ENCODE measurements at regions not wholly inside any gene's neighbourhood (a gene's known extent, or its start where the extent isn't known, plus 50 kb on each side); places are given as distances from the start of the nearest gene placed in this dataset.

GRCh38 chr7:22588351-22588750 lies 88.4 kb upstream of the STEAP1B start:
- no peaks in the 10 kb centered on the region for H3K9me3 Mint-ChIP-seq (ENCODE audit: insufficient read depth)
- Histone ChIP-seq H3K4me3 (ENCODE audit: control extremely low read depth in 1 of 5, extremely low read depth in 1 of 5, insufficient read depth in 1 of 5, low read depth in 2 of 5, low read length in 4 of 5) (no peak overlapping the region), H3K79me2 (ENCODE audit: control insufficient read depth, insufficient read depth, low read length) (no peaks in the 10 kb centered on the region), H3K4me2 (replicated peaks; ENCODE audit: low read depth, low read length, poor library complexity, severe bottlenecking) (peak overlapping the region; percentile 6), H3K27ac (ENCODE audit: low read length in 2 of 2) (no peak overlapping the region), H3K4me1 (ENCODE audit: control insufficient read depth in 2 of 2, insufficient read depth in 2 of 2, low read length in 2 of 2) (peaks cover 43 to 44% of the 10 kb centered on the region in 2 donors), H3K9me3 (ENCODE audit: control extremely low read depth in 1 of 3, control insufficient read depth in 2 of 3, insufficient read depth in 1 of 3, low read length in 2 of 3) (no peaks in the 10 kb centered on the region), H2AFZ (ENCODE audit: insufficient read depth, low read depth, low read length, poor library complexity, severe bottlenecking) (no peak overlapping the region), H3K27me3 (replicated peaks in 1 of 4; ENCODE audit: control extremely low read depth in 1 of 4, control insufficient read depth in 3 of 4, insufficient read depth in 4 of 4, low read length in 3 of 4) (no peaks in the 10 kb centered on the region), H3K9ac (ENCODE audit: low read length) (no peak overlapping the region), H3K36me3 (replicated peaks in 1 of 2; ENCODE audit: control extremely low read depth in 1 of 2, control insufficient read depth in 1 of 2, extremely low read depth in 1 of 2, insufficient read depth in 2 of 2, low read length in 1 of 2) (peaks cover 0 to 3% of the 10 kb centered on the region in 2 experiments), H4K20me1 (ENCODE audit: control insufficient read depth, insufficient read depth, low read length, poor library complexity, severe bottlenecking) (no peaks in the 10 kb centered on the region)
- H3K27ac Mint-ChIP-seq, result no peak overlapping the region
- H3K27me3 Mint-ChIP-seq, result no peaks in the 10 kb centered on the region
- whole genome bisulfite sequencing (ENCODE audit: insufficient coverage), result 100% methylated on average over 1 of the region's 2 CpGs
- ATAC-seq (ENCODE audit: low read depth), result no peak
- DNase-seq, result no peak
- CTCF ChIA-PET, result interaction anchor here (0.6 to 2.1 kb wide), 4 partner anchors 8 to 501 kb away, joined by 3 to 7 read pairs (median 4); no protein-coding TSS in a partner anchor
- intact Hi-C loops (cut with micrococcal nuclease), result no loop called here
- POLR2A ChIA-PET, result no interaction called here
- no peak overlapping the region for H3K4me3 Mint-ChIP-seq
- no peak for TF ChIP-seq EZH2 (IDR thresholded peaks at IDR 0.05; ENCODE audit: borderline replicate concordance, insufficient read depth, low read depth, low read length, poor library complexity, severe bottlenecking)
- TF ChIP-seq, protein P1, sequence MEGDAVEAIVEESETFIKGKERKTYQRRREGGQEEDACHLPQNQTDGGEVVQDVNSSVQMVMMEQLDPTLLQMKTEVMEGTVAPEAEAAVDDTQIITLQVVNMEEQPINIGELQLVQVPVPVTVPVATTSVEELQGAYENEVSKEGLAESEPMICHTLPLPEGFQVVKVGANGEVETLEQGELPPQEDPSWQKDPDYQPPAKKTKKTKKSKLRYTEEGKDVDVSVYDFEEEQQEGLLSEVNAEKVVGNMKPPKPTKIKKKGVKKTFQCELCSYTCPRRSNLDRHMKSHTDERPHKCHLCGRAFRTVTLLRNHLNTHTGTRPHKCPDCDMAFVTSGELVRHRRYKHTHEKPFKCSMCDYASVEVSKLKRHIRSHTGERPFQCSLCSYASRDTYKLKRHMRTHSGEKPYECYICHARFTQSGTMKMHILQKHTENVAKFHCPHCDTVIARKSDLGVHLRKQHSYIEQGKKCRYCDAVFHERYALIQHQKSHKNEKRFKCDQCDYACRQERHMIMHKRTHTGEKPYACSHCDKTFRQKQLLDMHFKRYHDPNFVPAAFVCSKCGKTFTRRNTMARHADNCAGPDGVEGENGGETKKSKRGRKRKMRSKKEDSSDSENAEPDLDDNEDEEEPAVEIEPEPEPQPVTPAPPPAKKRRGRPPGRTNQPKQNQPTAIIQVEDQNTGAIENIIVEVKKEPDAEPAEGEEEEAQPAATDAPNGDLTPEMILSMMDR (IDR thresholded peaks at IDR 0.05), result no peak
- H3K4me1 Mint-ChIP-seq, result peaks cover 48% of the 10 kb centered on the region

DNA sequence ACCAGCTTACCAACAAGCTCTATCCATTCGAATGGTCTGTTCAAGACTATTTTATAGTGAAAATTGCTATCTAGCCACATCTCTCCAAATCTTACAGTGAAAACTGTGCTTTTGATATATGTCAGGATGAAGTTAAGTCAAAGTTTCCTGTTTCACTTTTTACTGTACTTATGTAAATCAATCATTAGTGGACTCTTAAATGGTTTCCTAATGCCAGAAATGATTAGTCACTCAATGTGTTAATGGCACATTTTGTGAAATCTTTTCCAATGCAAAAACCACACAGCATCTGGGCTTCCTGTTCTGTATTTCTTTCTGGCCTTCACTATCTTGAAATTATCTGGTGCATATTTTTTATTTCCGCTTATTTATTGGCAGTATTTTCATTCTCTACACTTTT lies 87.3 kb upstream of the STEAP1B start:
- Histone ChIP-seq H2AFZ (ENCODE audit: insufficient read depth, low read depth, low read length, poor library complexity, severe bottlenecking) (no peak overlapping the region), H3K27me3 (replicated peaks in 1 of 4; ENCODE audit: control extremely low read depth in 1 of 4, control insufficient read depth in 3 of 4, insufficient read depth in 4 of 4, low read length in 3 of 4) (no peaks in the 10 kb centered on the region), H4K20me1 (ENCODE audit: control insufficient read depth, insufficient read depth, low read length, poor library complexity, severe bottlenecking) (no peaks in the 10 kb centered on the region), H3K4me3 (ENCODE audit: control extremely low read depth in 1 of 5, extremely low read depth in 1 of 5, insufficient read depth in 1 of 5, low read depth in 2 of 5, low read length in 4 of 5) (no peak overlapping the region), H3K36me3 (replicated peaks in 1 of 2; ENCODE audit: control extremely low read depth in 1 of 2, control insufficient read depth in 1 of 2, extremely low read depth in 1 of 2, insufficient read depth in 2 of 2, low read length in 1 of 2) (peaks cover 0 to 10% of the 10 kb centered on the region in 2 experiments), H3K4me2 (replicated peaks; ENCODE audit: low read depth, low read length, poor library complexity, severe bottlenecking) (peak overlapping the region; percentile 6), H3K9ac (ENCODE audit: low read length) (no peak overlapping the region), H3K27ac (ENCODE audit: low read length in 2 of 2) (no peak overlapping the region), H3K9me3 (ENCODE audit: control extremely low read depth in 1 of 3, control insufficient read depth in 2 of 3, insufficient read depth in 1 of 3, low read length in 2 of 3) (no peaks in the 10 kb centered on the region), H3K79me2 (ENCODE audit: control insufficient read depth, insufficient read depth, low read length) (no peaks in the 10 kb centered on the region), H3K4me1 (ENCODE audit: control insufficient read depth in 2 of 2, insufficient read depth in 2 of 2, low read length in 2 of 2) (peaks cover 47 to 50% of the 10 kb centered on the region in 2 donors)
- no CpG with 5 or more reads among the region's 2 CpGs for WGBS (ENCODE audit: insufficient coverage)
- intact Hi-C loops (cut with micrococcal nuclease), result no loop called here
- POLR2A ChIA-PET, result no interaction called here
- Mint-ChIP-seq H3K27ac (peak overlapping the region; percentile 67), H3K4me1 (peaks cover 54% of the 10 kb centered on the region), H3K4me3 (peak overlapping the region; percentile 51), H3K9me3 (ENCODE audit: insufficient read depth) (no peaks in the 10 kb centered on the region), H3K27me3 (no peaks in the 10 kb centered on the region)
- TF ChIP-seq, protein P1 (IDR thresholded peaks at IDR 0.05), result no peak
- TF ChIP-seq EZH2 (IDR thresholded peaks at IDR 0.05; ENCODE audit: borderline replicate concordance, insufficient read depth, low read depth, low read length, poor library complexity, severe bottlenecking), result no peak
- no peak for DNase-seq
- CTCF ChIA-PET, result interaction anchor here (1.0 to 5.9 kb wide), 3 partner anchors 28 to 502 kb away, joined by 3 to 48 read pairs (median 13); partner anchors contain the start of gene IL6
- peak; percentile 17 for ATAC-seq (ENCODE audit: low read depth)

Measured in B cell (primary cell).